Body of pancreas (tissue), 4 donors: ENCODE measurements at regions not wholly inside any gene's neighbourhood (a gene's known extent, or its start where the extent isn't known, plus 50 kb on each side); places are given as distances from the start of the nearest gene placed in this dataset.
A peak's percentile ranks its signal among the peaks of the same experiment; 100 is the strongest.

Experiments used
- POLR2A ChIP-seq, 3 donors: fragments of 450-650 bp; IDR thresholded peaks; one replicate each; pipeline ENCODE4 v1.6.1; 2016; ENCODE audit warnings: antibody characterized with exemption in 3 of 3, mild to moderate bottlenecking in 2 of 3
- TF ChIP-seq, protein P1 (sequence below), 7 experiments: fragments of 450-650 bp in 4 of 7; fragments of 200-600 bp in 3 of 7; sonication (generic) in 3 of 7; IDR thresholded peaks; one replicate each; pipeline ENCODE4 v1.5.1; 2016 to 2019; ENCODE audit warnings: antibody characterized with exemption in 7 of 7

DNA sequence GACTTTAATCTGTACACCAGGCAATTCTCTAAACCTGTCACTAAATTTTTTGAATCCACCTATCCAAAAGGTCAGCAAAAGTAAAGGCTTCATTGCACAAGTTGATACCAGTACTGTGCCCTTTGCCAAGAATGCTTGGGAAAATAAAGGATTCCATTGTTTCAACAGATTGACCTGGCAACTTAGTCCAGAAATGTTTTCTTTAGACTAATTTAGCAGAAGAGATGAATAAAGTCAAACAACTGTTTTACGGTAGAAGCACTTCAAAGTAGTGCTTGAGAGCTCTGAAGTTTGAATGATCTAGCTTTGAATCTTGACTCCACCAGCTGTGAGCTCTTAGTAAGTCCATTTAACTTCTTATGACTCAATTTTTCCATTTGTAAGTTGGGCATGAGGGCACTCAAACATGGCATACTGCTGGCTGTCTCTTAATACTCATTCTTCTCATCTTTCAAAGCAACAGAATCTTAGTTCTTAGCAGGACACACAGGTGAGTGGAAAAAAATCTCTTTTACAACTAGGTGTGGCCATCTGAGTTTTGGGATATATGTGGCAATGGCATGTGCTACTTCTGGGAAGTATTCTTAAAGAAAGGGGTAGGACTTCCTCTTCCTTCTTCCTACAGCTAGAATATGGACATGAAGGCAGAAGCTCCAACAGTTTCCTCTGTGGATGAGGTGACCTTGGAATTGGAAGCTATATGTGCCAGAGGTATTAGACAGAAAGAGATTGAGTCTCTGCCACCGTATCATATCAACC, 55.9 kb upstream of the LOC128125822 start:
- peak in 1 of 3 donors; percentile 19 for TF ChIP-seq POLR2A (IDR thresholded peaks at IDR 0.05)
- TF ChIP-seq, protein P1, sequence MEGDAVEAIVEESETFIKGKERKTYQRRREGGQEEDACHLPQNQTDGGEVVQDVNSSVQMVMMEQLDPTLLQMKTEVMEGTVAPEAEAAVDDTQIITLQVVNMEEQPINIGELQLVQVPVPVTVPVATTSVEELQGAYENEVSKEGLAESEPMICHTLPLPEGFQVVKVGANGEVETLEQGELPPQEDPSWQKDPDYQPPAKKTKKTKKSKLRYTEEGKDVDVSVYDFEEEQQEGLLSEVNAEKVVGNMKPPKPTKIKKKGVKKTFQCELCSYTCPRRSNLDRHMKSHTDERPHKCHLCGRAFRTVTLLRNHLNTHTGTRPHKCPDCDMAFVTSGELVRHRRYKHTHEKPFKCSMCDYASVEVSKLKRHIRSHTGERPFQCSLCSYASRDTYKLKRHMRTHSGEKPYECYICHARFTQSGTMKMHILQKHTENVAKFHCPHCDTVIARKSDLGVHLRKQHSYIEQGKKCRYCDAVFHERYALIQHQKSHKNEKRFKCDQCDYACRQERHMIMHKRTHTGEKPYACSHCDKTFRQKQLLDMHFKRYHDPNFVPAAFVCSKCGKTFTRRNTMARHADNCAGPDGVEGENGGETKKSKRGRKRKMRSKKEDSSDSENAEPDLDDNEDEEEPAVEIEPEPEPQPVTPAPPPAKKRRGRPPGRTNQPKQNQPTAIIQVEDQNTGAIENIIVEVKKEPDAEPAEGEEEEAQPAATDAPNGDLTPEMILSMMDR (IDR thresholded peaks at IDR 0.05), result no peak
